Activated T-helper 1 cell treated with anti-CD3 and anti-CD28 coated beads, Interleukin-12 subunit alpha, Interleukin-12 subunit beta, Interleukin-2, Interleukin-4 antibody, amounts not matched to agents 30 ng/mL and 10 ng/mL and 1 ng/mL, durations not matched to agents 14 hours and 24 hours and 36 hours (primary cell): ENCODE measurements at regions not wholly inside any gene's neighbourhood (a gene's known extent, or its start where the extent isn't known, plus 50 kb on each side); places are given as distances from the start of the nearest gene placed in this dataset.
"Not testable (repeated sequence)": the region's sequence is repeated elsewhere in the genome, so short reads cannot be mapped to it uniquely, and the experiment has no call there.

ENCODE experiments used
- DNase-seq: peaks from one replicate; pipeline ENCODE4 v3.0.0; 2021; ENCODE audit warnings: low spot score
- H3K27ac Mint-ChIP-seq: one replicate; pipeline ENCODE4 v1.8.0; 2021; ENCODE audit warnings: mild to moderate bottlenecking, mixed read lengths
- H3K27me3 Mint-ChIP-seq: one replicate; pipeline ENCODE4 v1.8.0; 2022; ENCODE audit warnings: mild to moderate bottlenecking, moderate library complexity, mixed read lengths; ENCODE audit not compliant: insufficient read depth
- H3K36me3 Mint-ChIP-seq: one replicate; pipeline ENCODE4 v1.8.0; 2021; ENCODE audit warnings: low read depth, mixed read lengths
- H3K4me1 Mint-ChIP-seq: one replicate; pipeline ENCODE4 v1.8.0; 2021; ENCODE audit warnings: low read depth, mixed read lengths
- H3K4me3 Mint-ChIP-seq: one replicate; pipeline ENCODE4 v1.8.0; 2021; ENCODE audit warnings: mild to moderate bottlenecking, moderate library complexity, mixed read lengths
- H3K9me3 Mint-ChIP-seq: one replicate; pipeline ENCODE4 v1.8.0; 2021; ENCODE audit warnings: mixed read lengths
- intact Hi-C: fragments of 100-400 bp; cut with micrococcal nuclease; formaldehyde crosslinking; loops from one replicate; pipeline ENCODE4 v1.15.1; 2024

DNA sequence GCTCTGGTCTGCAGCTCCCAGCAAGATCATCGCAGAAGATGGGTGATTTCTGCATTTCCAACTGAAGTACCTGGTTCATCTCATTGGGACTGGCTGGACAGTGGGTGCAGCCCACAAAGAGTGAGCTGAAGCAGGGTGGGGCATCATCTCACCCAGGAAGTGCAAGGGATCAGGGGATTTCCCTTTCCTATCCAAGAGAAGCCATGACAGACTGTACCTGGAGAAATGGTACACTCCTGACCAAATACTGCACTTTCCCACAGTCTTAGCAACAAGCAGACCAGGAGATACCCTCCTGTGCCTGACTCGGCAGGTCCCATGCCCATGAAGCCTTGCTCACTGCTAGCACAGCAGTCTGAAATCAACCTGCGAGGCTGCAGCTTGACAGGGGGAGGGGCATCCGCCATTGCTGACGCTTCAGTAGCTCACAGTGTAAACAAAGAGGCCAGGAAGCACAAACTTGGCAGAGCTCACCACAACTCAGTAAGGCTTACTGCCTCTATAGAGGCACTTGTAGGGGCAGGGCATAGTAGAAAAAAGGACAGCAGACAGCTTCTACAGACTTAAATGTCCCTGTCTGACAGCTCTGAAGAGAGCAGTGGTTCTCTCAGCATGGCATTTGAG is 60.5 kb downstream of the AREG start:
- H3K4me3 Mint-ChIP-seq, intact Hi-C loops, H3K27ac Mint-ChIP-seq, H3K27me3 Mint-ChIP-seq, H3K9me3 Mint-ChIP-seq, H3K36me3 Mint-ChIP-seq, H3K4me1 Mint-ChIP-seq, DNase-seq: not testable (repeated sequence)

DNA sequence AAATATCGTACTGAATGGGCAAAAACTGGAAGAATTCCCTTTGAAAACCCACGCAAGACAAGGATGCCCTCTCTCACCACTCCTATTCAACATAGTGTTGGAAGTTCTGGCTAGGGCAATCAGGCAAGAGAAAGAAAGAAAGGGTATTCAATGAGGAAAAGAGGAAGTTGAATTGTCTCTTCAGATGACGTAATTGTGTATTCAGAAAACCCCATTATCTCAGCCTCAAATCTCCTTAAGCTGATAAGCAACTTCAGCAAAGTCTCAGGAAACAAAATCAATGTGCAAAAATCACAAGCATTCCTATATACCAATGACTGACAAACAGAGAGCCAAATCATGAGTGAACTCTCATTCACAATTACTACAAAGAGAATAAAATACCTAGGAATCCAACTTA is 64.4 kb downstream of the AREG start:
- H3K36me3 Mint-ChIP-seq, H3K4me3 Mint-ChIP-seq, H3K4me1 Mint-ChIP-seq: not testable (repeated sequence)

DNA sequence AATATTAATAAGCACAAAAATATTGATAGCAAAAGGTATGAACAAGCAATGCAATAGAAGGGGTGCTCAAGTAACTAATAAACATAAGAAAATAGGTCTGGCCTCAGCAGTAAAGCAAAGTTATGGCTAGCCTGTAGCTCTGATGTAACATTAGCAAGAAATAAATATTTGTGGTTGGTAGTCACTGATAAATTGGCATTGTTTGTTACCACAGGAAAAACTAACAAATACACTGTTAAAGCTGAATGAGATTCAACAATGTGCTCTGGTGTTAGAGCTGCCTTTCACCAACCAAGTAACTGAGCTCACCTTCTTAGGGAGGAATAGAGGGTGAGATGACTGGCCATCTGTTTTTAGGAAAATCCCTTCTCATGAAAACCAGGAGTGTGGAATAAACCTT is 71.4 kb downstream of the AREG start:
- DNase-seq = no peak
- intact Hi-C loops = no loop called here
- Mint-ChIP-seq H3K27me3 (no peaks in the 10 kb centered on the region), H3K4me3 (no peak overlapping the region), H3K27ac (no peak overlapping the region), H3K36me3 (no peaks in the 10 kb centered on the region), H3K4me1 (no peaks in the 10 kb centered on the region), H3K9me3 (no peaks in the 10 kb centered on the region)

More for the DNA sequence above, 64.4 kb downstream of the AREG start:
- intact Hi-C loops, H3K27me3 Mint-ChIP-seq, H3K27ac Mint-ChIP-seq, DNase-seq, H3K9me3 Mint-ChIP-seq: not testable (repeated sequence)

DNA sequence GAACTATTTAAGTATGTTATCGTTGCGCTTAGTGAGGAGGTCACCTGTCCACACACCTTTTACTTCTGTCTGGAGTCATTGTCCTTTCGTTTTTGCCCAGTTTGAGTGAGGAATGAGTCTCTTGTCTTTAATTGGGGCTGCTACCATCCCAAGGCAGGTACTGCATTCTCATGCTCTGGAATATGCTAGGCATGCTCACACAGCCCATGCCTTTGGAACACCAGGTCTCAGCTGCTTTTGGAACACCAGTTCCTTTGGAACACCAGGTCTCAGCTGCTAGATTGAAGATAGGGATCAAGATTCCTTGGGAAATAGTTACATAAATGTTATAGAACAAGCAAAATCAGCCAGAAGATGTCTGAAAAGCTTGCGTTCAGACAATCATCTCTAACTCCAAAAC is 73.1 kb downstream of the AREG start:
- intact Hi-C loops = no loop called here
- Mint-ChIP-seq H3K27ac (no peak overlapping the region), H3K9me3 (no peaks in the 10 kb centered on the region), H3K4me1 (no peaks in the 10 kb centered on the region), H3K27me3 (no peaks in the 10 kb centered on the region), H3K36me3 (no peaks in the 10 kb centered on the region), H3K4me3 (no peak overlapping the region)
- DNase-seq = no peak

DNA sequence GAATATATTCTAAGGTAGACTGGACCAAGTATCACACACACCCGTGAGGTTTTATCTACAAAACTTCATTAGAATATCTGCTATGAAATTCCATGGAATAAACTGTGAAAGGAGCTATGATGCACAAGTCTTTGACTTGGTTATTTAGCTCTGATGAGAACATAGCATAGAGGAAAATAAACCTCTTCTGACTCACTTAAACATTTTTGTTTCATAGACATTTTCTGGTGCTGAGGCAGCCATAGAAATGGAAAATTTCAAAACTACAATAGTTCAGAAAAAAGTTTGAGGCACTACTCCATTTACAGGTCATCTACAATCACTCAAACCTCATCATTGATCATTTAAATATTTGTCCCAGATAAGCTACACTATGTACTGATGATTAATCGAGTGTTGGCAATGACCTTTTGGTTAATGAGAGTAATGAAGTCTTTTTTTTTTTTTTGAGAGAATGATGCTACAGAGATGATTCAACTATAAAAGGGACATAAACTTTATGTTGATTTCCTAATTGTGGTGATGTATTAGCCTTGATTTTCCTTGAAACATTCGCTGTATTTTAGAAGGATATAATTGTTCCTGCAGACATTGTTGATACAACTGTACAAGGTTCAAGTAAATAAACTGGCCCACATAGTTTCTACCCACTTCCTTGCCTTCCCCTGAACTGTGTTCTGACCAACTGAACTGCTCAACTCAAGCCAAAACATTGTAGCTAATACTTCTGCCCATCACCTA is 77.5 kb downstream of the AREG start:
- Mint-ChIP-seq H3K27ac (no peak overlapping the region), H3K9me3 (no peaks in the 10 kb centered on the region)
- intact Hi-C loops = no loop called here

DNA sequence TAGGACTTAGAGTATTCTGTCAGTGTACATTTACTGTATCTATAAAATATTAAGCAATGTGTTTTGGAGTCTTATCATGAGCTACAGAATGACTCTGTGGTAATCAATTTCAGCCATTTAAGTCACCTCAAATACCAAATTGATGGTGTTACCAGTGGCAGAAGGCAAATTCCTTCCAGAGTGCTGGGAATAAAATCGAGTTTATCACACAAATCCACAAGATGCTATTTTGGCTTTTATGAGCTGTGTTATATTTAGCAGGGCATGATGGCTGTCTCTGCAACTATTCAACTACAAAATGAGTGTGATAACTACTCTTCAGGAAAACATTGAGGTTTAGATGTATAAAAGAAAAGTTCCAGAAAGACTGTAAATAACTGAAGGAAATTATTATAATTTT is 78.2 kb downstream of the AREG start:
- DNase-seq = no peak
- Mint-ChIP-seq H3K27ac (no peak overlapping the region), H3K4me1 (no peaks in the 10 kb centered on the region), H3K27me3 (peaks cover 2% of the 10 kb centered on the region), H3K9me3 (no peaks in the 10 kb centered on the region), H3K36me3 (no peaks in the 10 kb centered on the region), H3K4me3 (no peak overlapping the region)
- intact Hi-C loops = no loop called here

More for the DNA sequence above, 77.5 kb downstream of the AREG start:
- H3K36me3 Mint-ChIP-seq = no peaks in the 10 kb centered on the region
- no peaks in the 10 kb centered on the region for H3K4me1 Mint-ChIP-seq
- H3K27me3 Mint-ChIP-seq = peaks cover 2% of the 10 kb centered on the region
- no peak for DNase-seq
- no peak overlapping the region for H3K4me3 Mint-ChIP-seq

DNA sequence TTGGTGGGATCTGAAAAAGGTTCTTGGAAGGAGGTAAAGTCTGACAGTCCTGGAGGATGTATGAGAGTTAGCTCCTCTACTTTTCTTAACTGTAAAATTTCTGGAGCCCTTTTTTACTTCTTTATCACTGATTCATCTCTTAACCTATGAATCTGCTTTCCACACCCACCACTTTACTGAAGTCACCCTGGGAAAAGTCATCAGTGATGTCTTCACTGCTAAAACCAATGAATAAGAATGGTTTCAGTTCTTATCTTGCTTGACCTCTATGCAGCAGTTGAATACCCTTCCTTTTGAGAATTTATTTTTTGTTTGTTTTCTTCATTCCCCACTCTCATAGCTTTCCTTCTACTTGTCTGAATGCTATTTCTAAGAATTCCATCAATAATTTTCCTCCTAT is 80.0 kb downstream of the AREG start:
- Mint-ChIP-seq H3K27me3 (peaks cover 2% of the 10 kb centered on the region), H3K27ac (no peak overlapping the region), H3K9me3 (no peaks in the 10 kb centered on the region), H3K4me3 (no peak overlapping the region), H3K4me1 (no peaks in the 10 kb centered on the region), H3K36me3 (no peaks in the 10 kb centered on the region)
- no peak for DNase-seq
- intact Hi-C loops = no loop called here

DNA sequence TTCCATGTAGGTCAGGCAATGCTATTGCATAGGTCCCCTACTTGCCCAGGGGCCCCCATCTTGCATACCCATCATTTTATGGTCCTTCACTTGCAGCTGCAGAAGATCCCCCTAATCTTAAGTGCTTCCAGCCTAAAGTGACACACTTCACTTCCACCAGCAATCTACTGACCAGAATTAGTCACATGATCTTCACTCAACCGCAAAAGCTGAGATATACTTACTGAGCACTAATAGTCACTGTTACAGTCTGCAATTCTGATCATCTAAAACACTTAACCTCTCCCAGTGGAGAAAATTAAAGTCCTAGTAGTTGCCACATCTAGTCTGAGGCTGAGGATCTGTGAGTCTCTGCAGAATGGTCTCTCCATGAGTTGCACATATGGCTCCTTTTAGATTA is 82.1 kb downstream of the AREG start:
- DNase-seq = no peak
- no peaks in the 10 kb centered on the region for H3K9me3 Mint-ChIP-seq
- H3K4me3 Mint-ChIP-seq = no peak overlapping the region
- H3K4me1 Mint-ChIP-seq = no peaks in the 10 kb centered on the region
- intact Hi-C loops = no loop called here
- no peaks in the 10 kb centered on the region for H3K36me3 Mint-ChIP-seq
- no peak overlapping the region for H3K27ac Mint-ChIP-seq
- peaks cover 2% of the 10 kb centered on the region for H3K27me3 Mint-ChIP-seq

DNA sequence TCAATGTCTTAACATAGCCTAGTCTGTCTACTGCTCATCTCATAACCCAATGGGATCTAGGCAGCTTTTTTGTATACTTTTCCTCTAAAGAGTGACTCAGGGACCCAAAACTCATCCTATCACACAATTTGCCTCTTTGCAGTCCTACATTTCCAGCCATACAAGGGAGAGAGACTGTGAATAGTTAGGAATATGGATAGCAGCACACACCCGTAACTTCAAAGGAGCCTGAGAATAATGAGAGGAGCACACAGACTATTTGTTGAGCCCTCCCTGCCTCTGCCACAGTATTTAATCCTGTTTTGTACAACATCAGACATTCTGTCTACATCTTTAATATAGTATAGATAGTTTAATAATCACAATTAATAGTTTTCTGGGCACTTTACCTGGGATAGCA is 83.2 kb downstream of the AREG start:
- intact Hi-C loops = no loop called here
- H3K27ac Mint-ChIP-seq = no peak overlapping the region
- peaks cover 2% of the 10 kb centered on the region for H3K27me3 Mint-ChIP-seq
- no peak overlapping the region for H3K4me3 Mint-ChIP-seq
- DNase-seq = no peak
- H3K9me3 Mint-ChIP-seq = no peaks in the 10 kb centered on the region
- no peaks in the 10 kb centered on the region for H3K4me1 Mint-ChIP-seq
- H3K36me3 Mint-ChIP-seq = no peaks in the 10 kb centered on the region

DNA sequence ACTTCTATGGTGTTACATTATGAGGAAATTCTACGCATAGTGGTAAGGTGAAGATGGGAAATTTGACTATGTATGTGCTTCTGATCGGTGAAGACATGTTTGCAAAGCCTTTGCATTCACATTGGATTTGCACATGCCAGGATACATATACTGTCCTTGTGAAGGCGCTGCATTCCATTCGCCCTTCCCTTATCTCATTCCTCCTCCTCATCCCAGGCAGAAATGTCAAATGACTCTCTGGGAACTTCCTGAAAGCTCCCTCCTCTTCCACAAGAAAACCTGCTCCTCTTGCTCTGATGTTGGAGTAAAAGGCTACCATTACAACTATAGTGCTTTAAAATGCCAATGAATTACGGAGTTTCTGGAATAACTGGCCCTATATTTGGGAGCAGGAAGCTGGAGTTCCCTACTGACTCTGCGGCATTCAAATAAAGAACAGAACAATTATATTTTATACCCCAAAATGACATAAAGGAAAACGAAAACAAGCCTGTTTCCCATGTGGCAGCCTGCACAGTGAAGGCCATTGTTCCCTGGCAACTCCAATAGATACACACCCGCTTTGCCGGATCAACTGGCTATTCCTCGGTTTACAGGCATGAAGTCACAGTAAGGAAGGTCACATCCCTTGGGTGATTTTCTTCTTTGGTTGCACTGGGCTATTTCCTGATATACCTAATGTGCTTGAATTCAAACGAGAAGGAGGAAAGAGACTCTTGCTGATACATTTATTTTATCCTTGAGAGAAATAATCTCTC is 84.5 kb downstream of the AREG start:
- Mint-ChIP-seq H3K36me3 (no peaks in the 10 kb centered on the region), H3K27me3 (peaks cover 2% of the 10 kb centered on the region), H3K4me1 (no peaks in the 10 kb centered on the region), H3K9me3 (no peaks in the 10 kb centered on the region), H3K27ac (no peak overlapping the region), H3K4me3 (no peak overlapping the region)
- no peak for DNase-seq
- intact Hi-C loops = loop anchor here (5.0 kb wide), 2 partner anchors 207 to 302 kb away; no protein-coding TSS in a partner anchor

DNA sequence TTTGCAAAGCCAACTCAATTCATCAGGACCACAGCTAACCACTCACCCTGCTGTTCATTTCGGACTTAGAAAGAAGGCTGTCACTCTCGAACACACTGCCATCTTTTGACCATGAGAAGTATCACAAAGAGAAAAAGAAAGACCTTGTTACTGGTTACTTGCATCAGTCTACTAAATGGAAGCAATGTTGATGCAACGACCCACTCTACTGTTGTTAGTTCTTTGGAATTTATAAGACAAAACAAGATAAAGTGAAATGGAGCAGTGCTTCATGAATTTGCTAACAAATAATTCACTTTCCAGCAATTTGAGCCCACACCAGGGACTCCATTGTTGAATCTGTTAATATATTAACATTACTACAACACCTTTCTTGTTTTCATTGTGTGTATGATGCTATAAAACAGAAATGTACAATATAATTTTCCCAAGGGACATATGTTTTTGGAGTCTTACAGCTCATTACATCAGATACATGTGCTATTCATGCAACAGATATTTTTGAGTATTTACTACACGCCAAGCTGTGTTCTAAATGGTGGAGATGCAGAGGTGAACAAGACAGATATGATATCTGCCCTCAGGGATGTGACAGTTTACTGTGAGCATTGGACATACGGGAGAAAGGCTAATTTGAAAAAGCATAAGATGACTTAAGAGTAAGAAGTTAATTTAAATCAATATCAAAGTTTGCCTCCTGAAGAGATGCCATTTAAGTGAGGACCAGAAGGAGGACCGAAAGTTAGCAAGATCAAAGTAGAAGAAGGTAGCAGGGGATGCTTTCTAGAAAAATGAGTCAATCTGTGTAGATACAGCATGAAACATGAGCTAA is 87.2 kb downstream of the AREG start:
- H3K27ac Mint-ChIP-seq = no peak overlapping the region
- H3K9me3 Mint-ChIP-seq = no peaks in the 10 kb centered on the region
- H3K36me3 Mint-ChIP-seq = no peaks in the 10 kb centered on the region
- H3K27me3 Mint-ChIP-seq = peaks cover under 1% of the 10 kb centered on the region
- DNase-seq = no peak
- no peaks in the 10 kb centered on the region for H3K4me1 Mint-ChIP-seq
- H3K4me3 Mint-ChIP-seq = no peak overlapping the region
- intact Hi-C loops = loop anchor here (1.0 to 5.0 kb wide), 3 partner anchors 155 to 305 kb away; no protein-coding TSS in a partner anchor

DNA sequence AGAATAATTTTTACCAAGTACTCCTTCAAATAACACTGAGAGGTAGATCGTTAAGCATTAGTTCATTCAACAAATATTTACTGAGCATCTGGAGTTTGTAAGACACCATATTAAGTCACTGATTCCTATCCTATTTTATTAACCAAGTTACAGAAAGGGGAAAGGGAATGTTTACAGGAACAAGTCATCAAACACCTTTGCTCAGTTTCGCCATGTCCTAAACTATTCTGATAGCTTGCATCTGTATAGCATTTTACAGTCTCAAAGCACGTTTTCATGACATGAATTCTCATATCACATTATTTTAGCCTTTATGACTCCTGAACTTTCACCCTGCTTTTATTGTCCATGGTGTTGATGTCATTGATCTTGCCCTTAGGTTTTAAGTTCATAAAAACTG is 89.2 kb downstream of the AREG start:
- H3K36me3 Mint-ChIP-seq = no peaks in the 10 kb centered on the region
- H3K27ac Mint-ChIP-seq = no peak overlapping the region
- intact Hi-C loops = loop anchor here (5.0 kb wide), 2 partner anchors 212 to 307 kb away; no protein-coding TSS in a partner anchor
- H3K27me3 Mint-ChIP-seq = peaks cover 5% of the 10 kb centered on the region
- no peaks in the 10 kb centered on the region for H3K4me1 Mint-ChIP-seq
- no peak for DNase-seq
- no peaks in the 10 kb centered on the region for H3K9me3 Mint-ChIP-seq
- H3K4me3 Mint-ChIP-seq = no peak overlapping the region
